KG1 (cell line): ENCODE measurements at regions not wholly inside any gene's neighbourhood (a gene's known extent, or its start where the extent isn't known, plus 50 kb on each side); places are given as distances from the start of the nearest gene placed in this dataset.

Source experiments
- DNase-seq: peaks from one replicate; lab custom pipeline; 2025; lab: John Stamatoyannopoulos, UW

GRCh38 chr18:71754246-71754645 lies 789.9 kb downstream of the CBLN2 start:
- DNase-seq, result no peak

GRCh38 chr18:71743634-71744033 lies 800.5 kb downstream of the CBLN2 start:
- DNase-seq, result no peak

- DNase-seq, result no peak
Observed at GRCh38 chr18:71729611-71730010, 814.5 kb downstream of the CBLN2 start.

GRCh38 chr18:71727909-71728308 lies 816.2 kb downstream of the CBLN2 start:
- no peak for DNase-seq

- DNase-seq, result no peak
Observed at GRCh38 chr18:71725256-71725655, 818.9 kb downstream of the CBLN2 start.

GRCh38 chr18:71707985-71708500 lies 836.1 kb downstream of the CBLN2 start:
- no peak for DNase-seq

GRCh38 chr18:71707400-71707799 lies 836.7 kb downstream of the CBLN2 start:
- DNase-seq, result no peak

GRCh38 chr18:71689416-71690160 lies 854.6 kb downstream of the CBLN2 start:
- no peak for DNase-seq

GRCh38 chr18:71682591-71682990 lies 861.6 kb downstream of the CBLN2 start:
- DNase-seq, result no peak

- no peak for DNase-seq
Observed at GRCh38 chr18:71678144-71678543, 866.0 kb downstream of the CBLN2 start.

- no peak for DNase-seq
Observed at GRCh38 chr18:71673954-71674353, 870.2 kb downstream of the CBLN2 start.

GRCh38 chr18:71673498-71673897 lies 870.6 kb downstream of the CBLN2 start:
- DNase-seq, result no peak

- DNase-seq, result no peak
Observed at GRCh38 chr18:71666481-71666880, 877.7 kb downstream of the CBLN2 start.

GRCh38 chr18:71665131-71665530 lies 879.0 kb downstream of the CBLN2 start:
- no peak for DNase-seq

GRCh38 chr18:71643822-71644221 lies 900.3 kb downstream of the CBLN2 start:
- DNase-seq, result no peak

GRCh38 chr18:71630696-71631095 lies 913.4 kb downstream of the CBLN2 start:
- no peak for DNase-seq

- DNase-seq, result no peak
Observed at GRCh38 chr18:71625556-71626090, 918.5 kb downstream of the CBLN2 start.

- DNase-seq, result no peak
Observed at GRCh38 chr18:71598374-71598773, 945.8 kb downstream of the CBLN2 start.

- DNase-seq, result no peak
Observed at GRCh38 chr18:71597219-71597618, 946.9 kb downstream of the CBLN2 start.

- no peak for DNase-seq
Observed at GRCh38 chr18:71583252-71583651, 960.9 kb downstream of the CBLN2 start.

GRCh38 chr18:71554686-71555085 lies 989.5 kb downstream of the CBLN2 start:
- no peak for DNase-seq

GRCh38 chr18:71541643-71542042 lies 1002.5 kb downstream of the CBLN2 start:
- DNase-seq, result no peak

GRCh38 chr18:71529703-71530303 lies 1014.3 kb downstream of the CBLN2 start:
- no peak for DNase-seq
